GM23248 (cell line): ENCODE measurements at regions not wholly inside any gene's neighbourhood (a gene's known extent, or its start where the extent isn't known, plus 50 kb on each side); places are given as distances from the start of the nearest gene placed in this dataset.

Source experiments
- DNase-seq: peaks from one replicate; pipeline ENCODE4 v3.0.0-alpha.2; 2015
- H2AFZ ChIP-seq: fragments of 200-600 bp; sonication (generic); 2 replicates; pipeline ENCODE4 v1.6.1; 2016; ENCODE audit warnings: antibody characterized with exemption
- H3F3A ChIP-seq: fragments of 200-600 bp; sonication (generic); 2 replicates; pipeline ENCODE4 v1.6.1; 2016; ENCODE audit warnings: mild to moderate bottlenecking, antibody characterized with exemption, mixed run types; ENCODE audit not compliant: insufficient read depth
- H3K27ac ChIP-seq: fragments of 200-600 bp; sonication (generic); 2 replicates; pipeline ENCODE4 v1.5.1; 2016; ENCODE audit warnings: mild to moderate bottlenecking
- H3K27me3 ChIP-seq: fragments of 200-600 bp; sonication (generic); replicated peaks from 2 replicates; pipeline ENCODE4 v1.6.1; 2016; ENCODE audit warnings: mild to moderate bottlenecking; ENCODE audit not compliant: insufficient read depth
- H3K36me3 ChIP-seq: fragments of 200-600 bp; sonication (generic); 2 replicates; pipeline ENCODE4 v1.6.1; 2016; ENCODE audit warnings: low read depth, mild to moderate bottlenecking
- H3K4me1 ChIP-seq: fragments of 200-600 bp; sonication (generic); 2 replicates; pipeline ENCODE4 v1.6.1; 2016; ENCODE audit warnings: mild to moderate bottlenecking; ENCODE audit not compliant: insufficient read depth
- H3K4me2 ChIP-seq: fragments of 200-600 bp; sonication (generic); one replicate; pipeline ENCODE4 v1.6.1; 2016; ENCODE audit warnings: mild to moderate bottlenecking; ENCODE audit not compliant: unreplicated experiment
- H3K4me3 ChIP-seq: fragments of 200-600 bp; sonication (generic); 2 replicates; pipeline ENCODE4 v1.5.1; 2016; ENCODE audit warnings: mild to moderate bottlenecking
- H3K79me2 ChIP-seq: fragments of 200-600 bp; sonication (generic); 2 replicates; pipeline ENCODE4 v1.6.1; 2016; ENCODE audit warnings: mild to moderate bottlenecking; ENCODE audit not compliant: insufficient read depth
- H3K9ac ChIP-seq: fragments of 200-600 bp; sonication (generic); 2 replicates; pipeline ENCODE4 v1.6.1; 2016; ENCODE audit warnings: mild to moderate bottlenecking
- H3K9me2 ChIP-seq: fragments of 200-600 bp; sonication (generic); 2 replicates; pipeline ENCODE4 v1.6.1; 2016; ENCODE audit warnings: mixed run types, mild to moderate bottlenecking, moderate library complexity; ENCODE audit not compliant: insufficient read depth
- H3K9me3 ChIP-seq: fragments of 200-600 bp; sonication (generic); one replicate; pipeline ENCODE4 v1.6.1; 2017; ENCODE audit warnings: low read depth
- H4K20me1 ChIP-seq: fragments of 200-600 bp; sonication (generic); 2 replicates; pipeline ENCODE4 v1.6.0; 2016; ENCODE audit not compliant: insufficient read depth
- EZH2 ChIP-seq: fragments of 200-600 bp; sonication (generic); IDR thresholded peaks from 2 replicates; pipeline ENCODE4 v1.6.1; 2018; ENCODE audit warnings: antibody characterized with exemption, mild to moderate bottlenecking; ENCODE audit not compliant: insufficient read depth, poor library complexity, severe bottlenecking
- EZH2phosphoT487 ChIP-seq: fragments of 200-600 bp; sonication (generic); IDR thresholded peaks from 2 replicates; pipeline ENCODE4 v1.6.1; 2018; ENCODE audit warnings: antibody characterized with exemption, moderate library complexity, mild to moderate bottlenecking, low read depth; ENCODE audit not compliant: insufficient read depth
- WGBS, 2 experiments: methylation state at CpG; one replicate each; pipeline ENCODE4 v1.1.6; 2015 to 2017; ENCODE audit warnings: low lambda C conversion rate in 2 of 2, low coverage in 1 of 2; ENCODE audit errors: missing lambda C conversion rate in 2 of 2; 5-methylcytosine and 5-hydroxymethylcytosine counted together
- in situ Hi-C: fragments of 300-500 bp; cut with MboI; formaldehyde crosslinking; loops from 2 replicates; pipeline ENCODE4 v1.15.0; 2020

- Histone ChIP-seq H3K4me1 (no peaks in the 10 kb centered on the region), H3K27ac (no peak overlapping the region), H3F3A (no peaks in the 10 kb centered on the region), H3K4me2 (no peak overlapping the region), H3K9ac (no peak overlapping the region), H2AFZ (no peak overlapping the region), H3K9me2 (no peaks in the 10 kb centered on the region), H4K20me1 (no peaks in the 10 kb centered on the region), H3K9me3 (no peaks in the 10 kb centered on the region), H3K36me3 (no peaks in the 10 kb centered on the region), H3K79me2 (no peaks in the 10 kb centered on the region), H3K27me3 (no peaks in the 10 kb centered on the region), H3K4me3 (no peak overlapping the region)
- DNase-seq = no peak
- in situ Hi-C loops = no loop called here
- TF ChIP-seq EZH2phosphoT487 (no peak), EZH2 (no peak)
- 34 to 35% methylated on average over 4 of the region's 4 CpGs for WGBS, 2 experiments
Measured at GRCh38 chr15:81785181-81785580, 260.6 kb downstream of the MEX3B start.

GRCh38 chr15:81784751-81785150 is 261.1 kb downstream of the MEX3B start:
- in situ Hi-C loops = no loop called here
- no peaks in the 10 kb centered on the region for H3K4me1 ChIP-seq
- no peak for DNase-seq
- no peaks in the 10 kb centered on the region for H3K36me3 ChIP-seq
- H2AFZ ChIP-seq = no peak overlapping the region
- no peaks in the 10 kb centered on the region for H4K20me1 ChIP-seq
- H3K4me2 ChIP-seq = no peak overlapping the region
- no peak overlapping the region for H3K27ac ChIP-seq
- H3K27me3 ChIP-seq = no peaks in the 10 kb centered on the region
- no peaks in the 10 kb centered on the region for H3K9me2 ChIP-seq
- H3K9me3 ChIP-seq = no peaks in the 10 kb centered on the region
- TF ChIP-seq EZH2phosphoT487 (no peak), EZH2 (no peak)
- H3K79me2 ChIP-seq = no peaks in the 10 kb centered on the region
- whole genome bisulfite sequencing, 2 experiments = 40 to 47% methylated on average over 6 of the region's 6 CpGs
- H3F3A ChIP-seq = no peaks in the 10 kb centered on the region
- no peak overlapping the region for H3K4me3 ChIP-seq
- H3K9ac ChIP-seq = no peak overlapping the region

GRCh38 chr15:81783586-81783985 is 262.2 kb downstream of the MEX3B start:
- in situ Hi-C loops = no loop called here
- Histone ChIP-seq H3K27ac (no peak overlapping the region), H4K20me1 (no peaks in the 10 kb centered on the region), H2AFZ (no peak overlapping the region), H3K4me2 (no peak overlapping the region), H3K9ac (no peak overlapping the region), H3K79me2 (no peaks in the 10 kb centered on the region), H3K4me3 (no peak overlapping the region), H3K27me3 (no peaks in the 10 kb centered on the region), H3K36me3 (no peaks in the 10 kb centered on the region), H3K9me3 (no peaks in the 10 kb centered on the region), H3K9me2 (no peaks in the 10 kb centered on the region), H3K4me1 (no peaks in the 10 kb centered on the region), H3F3A (no peaks in the 10 kb centered on the region)
- 31 to 33% methylated on average over 3 of the region's 3 CpGs for WGBS, 2 experiments
- no peak for TF ChIP-seq EZH2phosphoT487
- TF ChIP-seq EZH2 = no peak
- DNase-seq = no peak

- TF ChIP-seq EZH2 (no peak), EZH2phosphoT487 (no peak)
- no peaks in the 10 kb centered on the region for H4K20me1 ChIP-seq
- H2AFZ ChIP-seq = no peak overlapping the region
- no peaks in the 10 kb centered on the region for H3K79me2 ChIP-seq
- 22 to 24% methylated on average over 5 of the region's 5 CpGs for WGBS, 2 experiments
- H3K9ac ChIP-seq = no peak overlapping the region
- H3K9me3 ChIP-seq = no peaks in the 10 kb centered on the region
- H3K36me3 ChIP-seq = no peaks in the 10 kb centered on the region
- H3F3A ChIP-seq = no peaks in the 10 kb centered on the region
- H3K4me2 ChIP-seq = no peak overlapping the region
- DNase-seq = no peak
- no peaks in the 10 kb centered on the region for H3K27me3 ChIP-seq
- H3K4me1 ChIP-seq = no peaks in the 10 kb centered on the region
- no peaks in the 10 kb centered on the region for H3K9me2 ChIP-seq
- H3K4me3 ChIP-seq = no peak overlapping the region
- in situ Hi-C loops = no loop called here
- H3K27ac ChIP-seq = no peak overlapping the region
Measured at GRCh38 chr15:81783076-81783475, 262.7 kb downstream of the MEX3B start.

- Histone ChIP-seq H3K27me3 (no peaks in the 10 kb centered on the region), H4K20me1 (no peaks in the 10 kb centered on the region), H3K4me1 (no peaks in the 10 kb centered on the region), H3K79me2 (no peaks in the 10 kb centered on the region), H3K36me3 (no peaks in the 10 kb centered on the region), H3F3A (no peaks in the 10 kb centered on the region), H2AFZ (no peak overlapping the region), H3K9me3 (no peaks in the 10 kb centered on the region), H3K9me2 (no peaks in the 10 kb centered on the region), H3K9ac (no peak overlapping the region), H3K4me2 (no peak overlapping the region), H3K27ac (no peak overlapping the region), H3K4me3 (no peak overlapping the region)
- TF ChIP-seq EZH2 (no peak), EZH2phosphoT487 (no peak)
- WGBS, 2 experiments = 44 to 50% methylated on average over 2 of the region's 2 CpGs
- in situ Hi-C loops = no loop called here
- no peak for DNase-seq
Measured at GRCh38 chr15:81781395-81781794, 264.4 kb downstream of the MEX3B start.
